GM12875 (cell line): ENCODE measurements at regions not wholly inside any gene's neighbourhood (a gene's known extent, or its start where the extent isn't known, plus 50 kb on each side); places are given as distances from the start of the nearest gene placed in this dataset.

Experiments
- H3K4me3 ChIP-seq: one replicate; pipeline ENCODE4 v1.5.1; 2011; ENCODE audit warnings: low read depth, low read length, control low read depth
- CTCF ChIP-seq: IDR thresholded peaks from 2 replicates; pipeline ENCODE4 v1.5.1; 2011; ENCODE audit warnings: low read depth, mild to moderate bottlenecking, control low read depth, inconsistent platforms, low read length, moderate library complexity, borderline replicate concordance; ENCODE audit not compliant: insufficient read depth

GRCh38 chr5:116939641-116940040 lies 365.0 kb upstream of the SEMA6A start:
- no peak overlapping the region for H3K4me3 ChIP-seq
- TF ChIP-seq CTCF: no peak

GRCh38 chr5:116938488-116938887 lies 363.9 kb upstream of the SEMA6A start:
- no peak for TF ChIP-seq CTCF
- H3K4me3 ChIP-seq: no peak overlapping the region

- TF ChIP-seq CTCF: no peak
- H3K4me3 ChIP-seq: no peak overlapping the region
Measured at GRCh38 chr5:116935561-116936162, 361.0 kb upstream of the SEMA6A start.

GRCh38 chr5:116930616-116931015 lies 356.0 kb upstream of the SEMA6A start:
- no peak overlapping the region for H3K4me3 ChIP-seq
- TF ChIP-seq CTCF: no peak

GRCh38 chr5:116923344-116923743 lies 348.7 kb upstream of the SEMA6A start:
- H3K4me3 ChIP-seq: no peak overlapping the region
- TF ChIP-seq CTCF: no peak

GRCh38 chr5:116922532-116922931 lies 347.9 kb upstream of the SEMA6A start:
- H3K4me3 ChIP-seq: no peak overlapping the region
- TF ChIP-seq CTCF: no peak

GRCh38 chr5:116914869-116915504 lies 340.4 kb upstream of the SEMA6A start:
- no peak for TF ChIP-seq CTCF
- no peak overlapping the region for H3K4me3 ChIP-seq
